ENCODE measurements at regions not wholly inside any gene's neighbourhood (a gene's known extent, or its start where the extent isn't known, plus 50 kb on each side); places are given as distances from the start of the nearest gene placed in this dataset.
"Not testable (repeated sequence)": the region's sequence is repeated elsewhere in the genome, so short reads cannot be mapped to it uniquely, and the experiment has no call there.

GRCh38 chr2:60347781-60348180 is 205.7 kb downstream of the BCL11A start:
- no peak for DNase-seq
- Histone ChIP-seq H3K4me2 (ENCODE audit: unreplicated experiment) (no peak overlapping the region), H3K79me2 (ENCODE audit: insufficient read depth) (no peaks in the 10 kb centered on the region), H3K9ac (no peak overlapping the region), H3K4me3 (no peak overlapping the region), H3K36me3 (ENCODE audit: low read depth) (no peaks in the 10 kb centered on the region), H2AFZ (no peak overlapping the region), H3K9me2 (ENCODE audit: insufficient read depth) (no peaks in the 10 kb centered on the region), H3K27me3 (replicated peaks; ENCODE audit: insufficient read depth) (0 out of 2 replicates have a peak, but pooled peaks cover 4% of the 10 kb centered on the region), H3K9me3 (ENCODE audit: low read depth) (no peaks in the 10 kb centered on the region), H3F3A (ENCODE audit: insufficient read depth) (no peaks in the 10 kb centered on the region), H3K27ac (no peak overlapping the region), H3K4me1 (ENCODE audit: insufficient read depth) (no peaks in the 10 kb centered on the region), H4K20me1 (ENCODE audit: insufficient read depth) (no peaks in the 10 kb centered on the region)
- in situ Hi-C loops (cut with MboI), result no loop called here
- no peak for TF ChIP-seq EZH2phosphoT487 (IDR thresholded peaks at IDR 0.05; ENCODE audit: insufficient read depth, low read depth)
- no peak for TF ChIP-seq EZH2 (IDR thresholded peaks at IDR 0.05; ENCODE audit: insufficient read depth, poor library complexity, severe bottlenecking)
- 59 to 60% methylated on average over 5 of the region's 5 CpGs for WGBS, 2 experiments (ENCODE audit: low coverage in 1 of 2, low lambda C conversion rate in 2 of 2, missing lambda C conversion rate in 2 of 2)

GRCh38 chr2:60342491-60342890 is 211.0 kb downstream of the BCL11A start:
- H3K27ac ChIP-seq; H3K36me3 ChIP-seq (ENCODE audit: low read depth); H2AFZ ChIP-seq; H3K79me2 ChIP-seq (ENCODE audit: insufficient read depth); H3K9me3 ChIP-seq (ENCODE audit: low read depth); H3K4me2 ChIP-seq (ENCODE audit: unreplicated experiment); H3K9ac ChIP-seq; H3K4me1 ChIP-seq (ENCODE audit: insufficient read depth); H3F3A ChIP-seq (ENCODE audit: insufficient read depth); H3K9me2 ChIP-seq (ENCODE audit: insufficient read depth); H4K20me1 ChIP-seq (ENCODE audit: insufficient read depth); DNase-seq; in situ Hi-C loops (cut with MboI); H3K4me3 ChIP-seq; H3K27me3 ChIP-seq (replicated peaks; ENCODE audit: insufficient read depth): not testable (repeated sequence)
- 50 to 58% methylated on average over 4 of the region's 4 CpGs for WGBS, 2 experiments (ENCODE audit: low coverage in 1 of 2, low lambda C conversion rate in 2 of 2, missing lambda C conversion rate in 2 of 2)

- H3K9ac ChIP-seq, result no peak overlapping the region
- H3F3A ChIP-seq (ENCODE audit: insufficient read depth), result no peaks in the 10 kb centered on the region
- H3K4me1 ChIP-seq (ENCODE audit: insufficient read depth), result no peaks in the 10 kb centered on the region
- H3K36me3 ChIP-seq (ENCODE audit: low read depth), result no peaks in the 10 kb centered on the region
- H2AFZ ChIP-seq, result no peak overlapping the region
- 55 to 61% methylated on average over 7 of the region's 7 CpGs for WGBS, 2 experiments (ENCODE audit: low coverage in 1 of 2, low lambda C conversion rate in 2 of 2, missing lambda C conversion rate in 2 of 2)
- no peaks in the 10 kb centered on the region for H3K27me3 ChIP-seq (replicated peaks; ENCODE audit: insufficient read depth)
- no peaks in the 10 kb centered on the region for H3K9me2 ChIP-seq (ENCODE audit: insufficient read depth)
- in situ Hi-C loops (cut with MboI), result no loop called here
- no peak overlapping the region for H3K27ac ChIP-seq
- H3K9me3 ChIP-seq (ENCODE audit: low read depth), result no peaks in the 10 kb centered on the region
- DNase-seq, result no peak
- no peak overlapping the region for H3K4me2 ChIP-seq (ENCODE audit: unreplicated experiment)
- H4K20me1 ChIP-seq (ENCODE audit: insufficient read depth), result no peaks in the 10 kb centered on the region
- H3K4me3 ChIP-seq, result no peak overlapping the region
- no peaks in the 10 kb centered on the region for H3K79me2 ChIP-seq (ENCODE audit: insufficient read depth)
- TF ChIP-seq EZH2phosphoT487 (IDR thresholded peaks at IDR 0.05; ENCODE audit: insufficient read depth, low read depth) (no peak), EZH2 (IDR thresholded peaks at IDR 0.05; ENCODE audit: insufficient read depth, poor library complexity, severe bottlenecking) (no peak)
These were observed 212.3 kb downstream of the BCL11A start for GRCh38 chr2:60341151-60341550.

- no peak overlapping the region for H3K27ac ChIP-seq
- no peaks in the 10 kb centered on the region for H3F3A ChIP-seq (ENCODE audit: insufficient read depth)
- no peak overlapping the region for H2AFZ ChIP-seq
- H3K9me2 ChIP-seq (ENCODE audit: insufficient read depth), result no peaks in the 10 kb centered on the region
- no peak overlapping the region for H3K4me3 ChIP-seq
- no peak for TF ChIP-seq EZH2 (IDR thresholded peaks at IDR 0.05; ENCODE audit: insufficient read depth, poor library complexity, severe bottlenecking)
- no peak for TF ChIP-seq EZH2phosphoT487 (IDR thresholded peaks at IDR 0.05; ENCODE audit: insufficient read depth, low read depth)
- H3K4me1 ChIP-seq (ENCODE audit: insufficient read depth), result no peaks in the 10 kb centered on the region
- no peaks in the 10 kb centered on the region for H3K79me2 ChIP-seq (ENCODE audit: insufficient read depth)
- in situ Hi-C loops (cut with MboI), result no loop called here
- H3K9me3 ChIP-seq (ENCODE audit: low read depth), result no peaks in the 10 kb centered on the region
- no peaks in the 10 kb centered on the region for H3K36me3 ChIP-seq (ENCODE audit: low read depth)
- no peak overlapping the region for H3K4me2 ChIP-seq (ENCODE audit: unreplicated experiment)
- H4K20me1 ChIP-seq (ENCODE audit: insufficient read depth), result no peaks in the 10 kb centered on the region
- DNase-seq, result no peak
- 55 to 60% methylated on average over 2 of the region's 2 CpGs for WGBS, 2 experiments (ENCODE audit: low coverage in 1 of 2, low lambda C conversion rate in 2 of 2, missing lambda C conversion rate in 2 of 2)
- no peaks in the 10 kb centered on the region for H3K27me3 ChIP-seq (replicated peaks; ENCODE audit: insufficient read depth)
- H3K9ac ChIP-seq, result no peak overlapping the region
These were observed 214.2 kb downstream of the BCL11A start for GRCh38 chr2:60339286-60339685.

- Histone ChIP-seq H3K9me3 (ENCODE audit: low read depth) (no peaks in the 10 kb centered on the region), H3K4me3 (no peak overlapping the region), H3K4me2 (ENCODE audit: unreplicated experiment) (no peak overlapping the region), H3K27ac (no peak overlapping the region), H3K36me3 (ENCODE audit: low read depth) (no peaks in the 10 kb centered on the region), H3K9ac (no peak overlapping the region), H3K79me2 (ENCODE audit: insufficient read depth) (no peaks in the 10 kb centered on the region), H3F3A (ENCODE audit: insufficient read depth) (no peaks in the 10 kb centered on the region), H3K9me2 (ENCODE audit: insufficient read depth) (no peaks in the 10 kb centered on the region), H3K27me3 (replicated peaks; ENCODE audit: insufficient read depth) (no peaks in the 10 kb centered on the region), H2AFZ (no peak overlapping the region), H4K20me1 (ENCODE audit: insufficient read depth) (no peaks in the 10 kb centered on the region), H3K4me1 (ENCODE audit: insufficient read depth) (no peaks in the 10 kb centered on the region)
- TF ChIP-seq EZH2 (IDR thresholded peaks at IDR 0.05; ENCODE audit: insufficient read depth, poor library complexity, severe bottlenecking) (no peak), EZH2phosphoT487 (IDR thresholded peaks at IDR 0.05; ENCODE audit: insufficient read depth, low read depth) (no peak)
- 56 to 62% methylated on average over 4 of the region's 4 CpGs for WGBS, 2 experiments (ENCODE audit: low coverage in 1 of 2, low lambda C conversion rate in 2 of 2, missing lambda C conversion rate in 2 of 2)
- in situ Hi-C loops (cut with MboI), result no loop called here
- no peak for DNase-seq
These were observed 216.3 kb downstream of the BCL11A start for GRCh38 chr2:60337142-60337497.

Measured in GM23248 (cell line).